K562 (cell line): ENCODE measurements at regions not wholly inside any gene's neighbourhood (a gene's known extent, or its start where the extent isn't known, plus 50 kb on each side); places are given as distances from the start of the nearest gene placed in this dataset.

ENCODE experiments used
- EZH2 ChIP-seq: IDR thresholded peaks from 2 replicates; pipeline ENCODE4 v1.6.1; 2012; ENCODE audit warnings: low read depth, mild to moderate bottlenecking, inconsistent platforms, low read length, borderline replicate concordance
- POLR2A ChIP-seq: fragments of 450-650 bp; conservative IDR thresholded peaks from 2 replicates; pipeline ENCODE4 v1.6.1; 2016
- SMARCE1 ChIP-seq: fragments of 450-650 bp; IDR thresholded peaks from 2 replicates; pipeline ENCODE4 v1.7.1; 2016; ENCODE audit warnings: mild to moderate bottlenecking
- SREBF2 ChIP-seq: sonication (generic); formaldehyde crosslinking; IDR thresholded peaks from 2 replicates; pipeline ENCODE4 v1.4.0; 2020; ENCODE audit warnings: mild to moderate bottlenecking, missing genetic modification reagents
- ZNF232 ChIP-seq: sonication (generic); formaldehyde crosslinking; IDR thresholded peaks from 2 replicates; pipeline ENCODE4 v1.8.0; 2022; ENCODE audit warnings: mild to moderate bottlenecking, missing genetic modification reagents
- ZNF431 ChIP-seq: sonication (generic); formaldehyde crosslinking; IDR thresholded peaks from 2 replicates; pipeline ENCODE4 v1.8.0; 2022; ENCODE audit warnings: mild to moderate bottlenecking, missing genetic modification reagents

DNA sequence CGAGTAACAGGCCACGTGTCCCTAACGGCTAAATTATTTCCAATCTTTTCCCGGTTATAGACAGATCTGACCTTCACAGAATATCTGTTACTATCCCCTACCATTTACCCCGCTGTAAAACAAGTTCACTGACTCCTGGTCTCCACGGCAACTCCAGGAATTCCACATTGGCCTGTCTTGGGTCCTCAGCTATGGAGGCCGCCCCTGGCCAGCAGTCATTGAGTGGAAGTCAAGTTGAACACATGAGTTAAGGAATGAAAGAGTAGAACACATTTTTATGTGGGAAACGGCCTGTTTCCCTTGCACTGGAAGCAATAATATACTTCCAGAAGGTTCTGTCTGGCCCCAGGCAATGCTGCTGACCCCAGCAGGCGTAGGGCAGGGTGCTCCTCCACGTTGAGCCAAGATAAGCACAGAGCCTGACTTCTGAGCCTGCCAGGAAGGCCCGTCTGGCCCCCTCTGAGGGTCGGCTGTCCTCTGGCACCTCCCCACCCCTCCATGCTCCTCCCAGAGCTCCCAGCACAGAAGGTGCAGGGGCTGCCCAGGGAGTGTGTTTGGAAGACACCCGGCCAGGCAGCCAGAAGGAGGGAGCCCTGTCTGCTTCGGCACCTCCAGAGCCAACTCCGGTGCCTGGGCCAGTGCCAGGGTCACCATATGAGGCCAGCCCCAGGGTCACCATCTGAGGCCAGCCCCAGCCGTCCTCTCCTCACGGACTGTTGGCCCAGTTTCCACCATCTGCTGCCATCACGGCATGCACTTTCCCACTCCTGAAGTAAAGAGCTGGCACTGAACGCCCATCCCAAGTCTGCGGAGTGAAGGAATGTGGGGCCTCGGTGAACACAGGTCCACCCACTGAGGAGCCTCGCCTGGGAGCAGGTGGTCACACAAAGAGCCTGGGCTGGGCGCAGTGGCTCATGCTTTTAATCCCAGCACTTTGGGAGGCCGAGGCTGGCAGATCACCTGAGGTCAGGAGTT, 813.2 kb downstream of the BRD1 start:
- no peak for TF ChIP-seq ZNF431 (CRISPR knock-in tag)
- no peak for TF ChIP-seq POLR2A
- TF ChIP-seq ZNF232 (CRISPR knock-in tag) = no peak
- no peak for TF ChIP-seq SMARCE1
- no peak for TF ChIP-seq EZH2
- no peak for TF ChIP-seq SREBF2 (CRISPR knock-in tag)
